ENCODE measurements at regions not wholly inside any gene's neighbourhood (a gene's known extent, or its start where the extent isn't known, plus 50 kb on each side); places are given as distances from the start of the nearest gene placed in this dataset.

DNA sequence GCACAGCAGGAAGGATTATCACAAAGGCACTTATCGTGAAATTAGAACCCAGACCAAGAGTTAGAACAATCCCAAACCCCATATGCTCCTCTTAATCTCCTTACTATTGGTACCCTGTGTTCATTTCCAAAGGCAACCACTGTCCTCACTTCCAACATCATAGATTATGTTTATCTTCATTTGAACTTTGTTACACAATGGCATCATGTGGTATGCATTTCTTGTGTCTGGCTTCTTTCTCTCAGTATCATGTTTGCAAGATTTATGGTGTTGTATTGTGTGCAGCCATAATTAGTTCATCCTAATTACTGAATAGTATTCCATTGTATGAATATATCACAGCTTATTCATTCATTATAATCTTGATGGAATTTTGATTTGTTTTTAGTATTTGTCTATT lies 124.6 kb upstream of the SEC61G start (continued):
- TF ChIP-seq, protein P1, sequence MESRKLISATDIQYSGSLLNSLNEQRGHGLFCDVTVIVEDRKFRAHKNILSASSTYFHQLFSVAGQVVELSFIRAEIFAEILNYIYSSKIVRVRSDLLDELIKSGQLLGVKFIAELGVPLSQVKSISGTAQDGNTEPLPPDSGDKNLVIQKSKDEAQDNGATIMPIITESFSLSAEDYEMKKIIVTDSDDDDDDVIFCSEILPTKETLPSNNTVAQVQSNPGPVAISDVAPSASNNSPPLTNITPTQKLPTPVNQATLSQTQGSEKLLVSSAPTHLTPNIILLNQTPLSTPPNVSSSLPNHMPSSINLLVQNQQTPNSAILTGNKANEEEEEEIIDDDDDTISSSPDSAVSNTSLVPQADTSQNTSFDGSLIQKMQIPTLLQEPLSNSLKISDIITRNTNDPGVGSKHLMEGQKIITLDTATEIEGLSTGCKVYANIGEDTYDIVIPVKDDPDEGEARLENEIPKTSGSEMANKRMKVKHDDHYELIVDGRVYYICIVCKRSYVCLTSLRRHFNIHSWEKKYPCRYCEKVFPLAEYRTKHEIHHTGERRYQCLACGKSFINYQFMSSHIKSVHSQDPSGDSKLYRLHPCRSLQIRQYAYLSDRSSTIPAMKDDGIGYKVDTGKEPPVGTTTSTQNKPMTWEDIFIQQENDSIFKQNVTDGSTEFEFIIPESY (IDR thresholded peaks at IDR 0.05), result no peak
- TF ChIP-seq RELA (IDR thresholded peaks at IDR 0.05; ENCODE audit: borderline replicate concordance, partially characterized antibody) (no peak), BHLHE40 (IDR thresholded peaks at IDR 0.05; ENCODE audit: borderline replicate concordance in 1 of 2, low read depth in 2 of 2, low read length in 1 of 2) (no peak), RAD21 (IDR thresholded peaks at IDR 0.05; ENCODE audit: insufficient read depth, low read depth, low read length) (no peak)
- TF ChIP-seq, protein P2, sequence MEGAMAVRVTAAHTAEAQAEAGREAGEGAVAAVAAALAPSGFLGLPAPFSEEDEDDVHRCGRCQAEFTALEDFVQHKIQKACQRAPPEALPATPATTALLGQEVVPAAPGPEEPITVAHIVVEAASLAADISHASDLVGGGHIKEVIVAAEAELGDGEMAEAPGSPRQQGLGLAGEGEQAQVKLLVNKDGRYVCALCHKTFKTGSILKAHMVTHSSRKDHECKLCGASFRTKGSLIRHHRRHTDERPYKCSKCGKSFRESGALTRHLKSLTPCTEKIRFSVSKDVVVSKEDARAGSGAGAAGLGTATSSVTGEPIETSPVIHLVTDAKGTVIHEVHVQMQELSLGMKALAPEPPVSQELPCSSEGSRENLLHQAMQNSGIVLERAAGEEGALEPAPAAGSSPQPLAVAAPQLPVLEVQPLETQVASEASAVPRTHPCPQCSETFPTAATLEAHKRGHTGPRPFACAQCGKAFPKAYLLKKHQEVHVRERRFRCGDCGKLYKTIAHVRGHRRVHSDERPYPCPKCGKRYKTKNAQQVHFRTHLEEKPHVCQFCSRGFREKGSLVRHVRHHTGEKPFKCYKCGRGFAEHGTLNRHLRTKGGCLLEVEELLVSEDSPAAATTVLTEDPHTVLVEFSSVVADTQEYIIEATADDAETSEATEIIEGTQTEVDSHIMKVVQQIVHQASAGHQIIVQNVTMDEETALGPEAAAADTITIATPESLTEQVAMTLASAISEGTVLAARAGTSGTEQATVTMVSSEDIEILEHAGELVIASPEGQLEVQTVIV (IDR thresholded peaks at IDR 0.05; ENCODE audit: borderline replicate concordance, partially characterized antibody), result no peak

DNA sequence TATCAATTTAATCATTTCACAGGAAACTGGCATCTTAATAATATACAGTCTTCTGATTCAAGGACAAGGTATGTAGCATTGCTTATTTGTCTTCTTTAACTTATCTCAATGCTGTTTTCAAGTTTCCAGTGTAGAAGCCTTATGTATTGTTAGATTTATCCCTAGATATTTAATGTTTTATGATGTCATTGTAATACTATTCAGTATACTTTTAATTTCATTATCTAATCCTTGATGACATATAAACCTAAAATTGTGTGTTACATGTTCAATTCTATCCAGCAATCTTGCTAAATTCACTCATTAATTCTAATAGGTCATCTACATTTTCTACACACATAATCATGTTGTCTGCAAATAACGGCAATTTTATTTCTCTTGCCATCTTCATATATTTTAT lies 126.3 kb upstream of the SEC61G start:
- H3K9ac ChIP-seq (ENCODE audit: control insufficient read depth, insufficient read depth, low read length), result no peak overlapping the region
- no peaks in the 10 kb centered on the region for H3K36me3 ChIP-seq (ENCODE audit: control insufficient read depth in 2 of 2, insufficient read depth in 2 of 2, low read length in 1 of 2)
- ChIA-PET RAD21 (ENCODE audit: unreplicated experiment) (no interaction called here), CTCF (no interaction called here), POLR2A (no interaction called here), SMC1A (ENCODE audit: uncharacterized antibody, unreplicated experiment) (no interaction called here)
- no TSS peak for BruUV-seq (replicated peaks)
- 88% methylated on average over 1 of the region's 1 CpG for WGBS (ENCODE audit: insufficient coverage, insufficient replicate concordance, low lambda C conversion rate, missing lambda C conversion rate)
- no peaks in the 10 kb centered on the region; a peak in 1 of 4 replicates for H3K27me3 ChIP-seq (replicated peaks in 1 of 2; ENCODE audit: control insufficient read depth in 2 of 2, insufficient read depth in 2 of 2, low read length in 1 of 2)
- DNase-seq (ENCODE audit: low read depth, low spot score) (no peak), FAIRE-seq (no peak), ATAC-seq (no peak)
- no peaks in the 10 kb centered on the region for H3K9me3 ChIP-seq (replicated peaks; ENCODE audit: control insufficient read depth, insufficient read depth, low read length)
- TF ChIP-seq CREM (IDR thresholded peaks at IDR 0.05; ENCODE audit: low read depth), result no peak
- no peak for TF ChIP-seq SUZ12 (IDR thresholded peaks at IDR 0.05; ENCODE audit: unreplicated experiment)
- TF ChIP-seq STAT3 (IDR thresholded peaks at IDR 0.05; ENCODE audit: low read depth, low read length), result no peak
- TF ChIP-seq, protein P3, sequence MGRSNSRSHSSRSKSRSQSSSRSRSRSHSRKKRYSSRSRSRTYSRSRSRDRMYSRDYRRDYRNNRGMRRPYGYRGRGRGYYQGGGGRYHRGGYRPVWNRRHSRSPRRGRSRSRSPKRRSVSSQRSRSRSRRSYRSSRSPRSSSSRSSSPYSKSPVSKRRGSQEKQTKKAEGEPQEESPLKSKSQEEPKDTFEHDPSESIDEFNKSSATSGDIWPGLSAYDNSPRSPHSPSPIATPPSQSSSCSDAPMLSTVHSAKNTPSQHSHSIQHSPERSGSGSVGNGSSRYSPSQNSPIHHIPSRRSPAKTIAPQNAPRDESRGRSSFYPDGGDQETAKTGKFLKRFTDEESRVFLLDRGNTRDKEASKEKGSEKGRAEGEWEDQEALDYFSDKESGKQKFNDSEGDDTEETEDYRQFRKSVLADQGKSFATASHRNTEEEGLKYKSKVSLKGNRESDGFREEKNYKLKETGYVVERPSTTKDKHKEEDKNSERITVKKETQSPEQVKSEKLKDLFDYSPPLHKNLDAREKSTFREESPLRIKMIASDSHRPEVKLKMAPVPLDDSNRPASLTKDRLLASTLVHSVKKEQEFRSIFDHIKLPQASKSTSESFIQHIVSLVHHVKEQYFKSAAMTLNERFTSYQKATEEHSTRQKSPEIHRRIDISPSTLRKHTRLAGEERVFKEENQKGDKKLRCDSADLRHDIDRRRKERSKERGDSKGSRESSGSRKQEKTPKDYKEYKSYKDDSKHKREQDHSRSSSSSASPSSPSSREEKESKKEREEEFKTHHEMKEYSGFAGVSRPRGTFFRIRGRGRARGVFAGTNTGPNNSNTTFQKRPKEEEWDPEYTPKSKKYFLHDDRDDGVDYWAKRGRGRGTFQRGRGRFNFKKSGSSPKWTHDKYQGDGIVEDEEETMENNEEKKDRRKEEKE (IDR thresholded peaks at IDR 0.05), result no peak
- no peak for TF ChIP-seq TCF3 (IDR thresholded peaks at IDR 0.05; ENCODE audit: borderline replicate concordance, insufficient read depth, low read depth, low read length)
- no peak for TF ChIP-seq EP300 (IDR thresholded peaks at IDR 0.05; ENCODE audit: borderline replicate concordance in 1 of 2, control insufficient read depth in 1 of 2, low read depth in 2 of 2, low read length in 2 of 2)
- TF ChIP-seq MYC (IDR thresholded peaks at IDR 0.05; ENCODE audit: insufficient read depth, insufficient read length, insufficient replicate concordance, low read length, severe bottlenecking), result no peak
- TF ChIP-seq, protein P4, sequence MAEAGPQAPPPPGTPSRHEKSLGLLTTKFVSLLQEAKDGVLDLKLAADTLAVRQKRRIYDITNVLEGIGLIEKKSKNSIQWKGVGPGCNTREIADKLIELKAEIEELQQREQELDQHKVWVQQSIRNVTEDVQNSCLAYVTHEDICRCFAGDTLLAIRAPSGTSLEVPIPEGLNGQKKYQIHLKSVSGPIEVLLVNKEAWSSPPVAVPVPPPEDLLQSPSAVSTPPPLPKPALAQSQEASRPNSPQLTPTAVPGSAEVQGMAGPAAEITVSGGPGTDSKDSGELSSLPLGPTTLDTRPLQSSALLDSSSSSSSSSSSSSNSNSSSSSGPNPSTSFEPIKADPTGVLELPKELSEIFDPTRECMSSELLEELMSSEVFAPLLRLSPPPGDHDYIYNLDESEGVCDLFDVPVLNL (IDR thresholded peaks at IDR 0.05; ENCODE audit: low read depth, low read length), result no peak
- no peak overlapping the region for H3K4me2 ChIP-seq (ENCODE audit: control insufficient read depth, insufficient read depth)
- H3K27ac ChIP-seq (ENCODE audit: control insufficient read depth, insufficient read depth), result no peak overlapping the region
- H4K20me1 ChIP-seq (ENCODE audit: control insufficient read depth, insufficient read depth), result no peaks in the 10 kb centered on the region
- in situ Hi-C loops (cut with MboI) (no loop called here), intact Hi-C loops (cut with micrococcal nuclease; ENCODE audit: unreplicated experiment) (no loop called here)
- H3K4me1 ChIP-seq (ENCODE audit: control insufficient read depth, insufficient read depth, low read length), result no peaks in the 10 kb centered on the region
- no peak overlapping the region for H2AFZ ChIP-seq (ENCODE audit: control insufficient read depth, low read depth, low read length)
- no peak overlapping the region for H3K4me3 ChIP-seq
- no peaks in the 10 kb centered on the region for H3K79me2 ChIP-seq (ENCODE audit: control insufficient read depth, insufficient read depth, low read length)
